SK-N-SH (cell line): ENCODE measurements at regions not wholly inside any gene's neighbourhood (a gene's known extent, or its start where the extent isn't known, plus 50 kb on each side); places are given as distances from the start of the nearest gene placed in this dataset.

Source experiments
- CTCF ChIA-PET: fragments of 300-600, 350-600 bp; formaldehyde crosslinking; extraction: SDS; loops from one replicate; lab custom pipeline; 2021; lab: Yijun Ruan, JAX
- POLR2A ChIA-PET: fragments of 350-600 bp; sonication (Branson Sonifier 250); formaldehyde crosslinking; extraction: SDS; loops from one replicate; lab custom pipeline; 2020; ENCODE audit warnings: antibody characterized with exemption, inconsistent platforms; lab: Yijun Ruan, JAX
- DNase-seq: peaks from one replicate; pipeline ENCODE4 v3.0.0; 2012
- H2AFZ ChIP-seq: fragments of 200-600 bp; sonication (generic); 2 replicates; pipeline ENCODE4 v1.8.1; 2016; ENCODE audit warnings: antibody characterized with exemption, mild to moderate bottlenecking, low read depth
- H3F3A ChIP-seq: fragments of 200-600 bp; sonication (generic); replicated peaks from 2 replicates; pipeline ENCODE3; 2016; ENCODE audit warnings: antibody characterized with exemption, mild to moderate bottlenecking; ENCODE audit not compliant: insufficient read depth
- H3K27ac ChIP-seq, 2 experiments: fragments of 200-500 bp in 1 of 2; fragments of 200-600 bp in 1 of 2; sonication (Bioruptor generic) in 1 of 2; sonication (generic), shearing (Covaris generic) in 1 of 2; 2 replicates each; pipeline versions ENCODE4 v1.5.1 to v1.6.1; 2014 to 2016; ENCODE audit warnings: low read depth in 2 of 2, inconsistent platforms in 1 of 2, low read length in 1 of 2, mild to moderate bottlenecking in 1 of 2, mixed read lengths in 1 of 2
- H3K27me3 ChIP-seq: fragments of 200-600 bp; sonication (generic), shearing (Covaris generic); 2 replicates; pipeline ENCODE4 v1.6.1; 2016; ENCODE audit warnings: mixed run types; ENCODE audit not compliant: insufficient read depth
- H3K36me3 ChIP-seq, 2 experiments: fragments of 200-500 bp in 1 of 2; fragments of 200-600 bp in 1 of 2; sonication (Bioruptor generic) in 1 of 2; sonication (generic) in 1 of 2; replicated peaks in 1 of 2; 2 replicates each; pipeline versions ENCODE3 to v1.5.1; 2014 to 2016; ENCODE audit warnings: low read length in 1 of 2, mild to moderate bottlenecking in 1 of 2; ENCODE audit not compliant: insufficient read depth in 2 of 2, control insufficient read depth in 1 of 2
- H3K4me1 ChIP-seq, 2 experiments: fragments of 200-500 bp in 1 of 2; fragments of 200-600 bp in 1 of 2; sonication (Bioruptor generic) in 1 of 2; sonication (generic), shearing (Covaris generic) in 1 of 2; 2 replicates each; pipeline versions ENCODE4 v1.5.1 to v1.6.1; 2014 to 2016; ENCODE audit warnings: low read depth in 1 of 2, low read length in 1 of 2, mixed run types in 1 of 2; ENCODE audit not compliant: insufficient read depth in 2 of 2, control insufficient read depth in 1 of 2
- H3K4me2 ChIP-seq: fragments of 200-600 bp; sonication (generic), shearing (Covaris generic); 2 replicates; pipeline ENCODE4 v1.6.1; 2017; ENCODE audit warnings: mixed run types
- H3K4me3 ChIP-seq, 2 experiments: fragments of 200-500 bp in 1 of 2; fragments of 200-600 bp in 1 of 2; sonication (Bioruptor generic) in 1 of 2; sonication (generic), shearing (Covaris generic) in 1 of 2; 2 replicates each; pipeline versions ENCODE4 v1.5.1 to v1.8.1; 2014 to 2016; ENCODE audit warnings: low read depth in 2 of 2, inconsistent platforms in 1 of 2, low read length in 1 of 2, mild to moderate bottlenecking in 1 of 2, mixed read lengths in 1 of 2, moderate library complexity in 1 of 2
- H3K79me2 ChIP-seq: fragments of 200-600 bp; sonication (generic); 2 replicates; pipeline ENCODE4 v1.8.1; 2017; ENCODE audit warnings: mild to moderate bottlenecking; ENCODE audit not compliant: insufficient read depth
- H3K9ac ChIP-seq: fragments of 200-600 bp; sonication (generic); 2 replicates; pipeline ENCODE4 v1.6.1; 2017; ENCODE audit warnings: mixed run types
- H3K9me2 ChIP-seq: fragments of 200-600 bp; sonication (generic); 2 replicates; pipeline ENCODE4 v1.6.1; 2017; ENCODE audit warnings: mixed run types
- H3K9me3 ChIP-seq: fragments of 200-600 bp; sonication (generic); 2 replicates; pipeline ENCODE4 v1.6.1; 2017; ENCODE audit warnings: mixed run types, mild to moderate bottlenecking, moderate library complexity
- H4K20me1 ChIP-seq: fragments of 200-600 bp; sonication (generic); 2 replicates; pipeline ENCODE4 v1.6.1; 2017; ENCODE audit warnings: mild to moderate bottlenecking, mixed run types; ENCODE audit not compliant: insufficient read depth
- CHD2 ChIP-seq: fragments of 150-350 bp; IDR thresholded peaks from 2 replicates; pipeline ENCODE4 v1.6.1; 2018; ENCODE audit warnings: low read length; ENCODE audit not compliant: partially characterized antibody
- CTCF ChIP-seq: fragments of 200-600 bp; sonication (generic); IDR thresholded peaks from 2 replicates; pipeline ENCODE4 v1.6.1; 2017; ENCODE audit warnings: antibody characterized with exemption, mild to moderate bottlenecking, moderate library complexity
- ELF1 ChIP-seq: IDR thresholded peaks from 2 replicates; pipeline ENCODE4 v1.4.0; 2012
- EZH2phosphoT487 ChIP-seq: fragments of 200-600 bp; sonication (generic); IDR thresholded peaks from 2 replicates; pipeline ENCODE4 v1.6.1; 2017; ENCODE audit warnings: low read depth, mixed run types, mild to moderate bottlenecking, antibody characterized with exemption, moderate library complexity, borderline replicate concordance
- FOXJ3 ChIP-seq: sonication (generic); formaldehyde crosslinking; IDR thresholded peaks from 2 replicates; pipeline ENCODE4 v1.5.1; 2020; ENCODE audit warnings: mild to moderate bottlenecking, missing genetic modification reagents
- FOXM1 ChIP-seq: IDR thresholded peaks from 2 replicates; pipeline ENCODE4 v1.4.0; 2012; ENCODE audit warnings: low read depth, mild to moderate bottlenecking
- GABPA ChIP-seq: IDR thresholded peaks from 2 replicates; pipeline ENCODE4 v1.4.0; 2012; ENCODE audit warnings: low read depth, mild to moderate bottlenecking
- IRF3 ChIP-seq: fragments of 150-350 bp; IDR thresholded peaks from 2 replicates; pipeline ENCODE4 v1.6.1; 2016; ENCODE audit warnings: mild to moderate bottlenecking, low read depth, low read length
- JUND ChIP-seq: IDR thresholded peaks from 2 replicates; pipeline ENCODE4 v1.4.0; 2012
- MEF2A ChIP-seq: IDR thresholded peaks from 2 replicates; pipeline ENCODE4 v1.4.0; 2012; ENCODE audit warnings: low read depth, borderline replicate concordance
- NRF1 ChIP-seq: IDR thresholded peaks from 2 replicates; pipeline ENCODE4 v1.6.1; 2012; ENCODE audit warnings: low read depth, mild to moderate bottlenecking, low read length
- PBX3 ChIP-seq: IDR thresholded peaks from 2 replicates; pipeline ENCODE4; 2012
- POLR2AphosphoS5 ChIP-seq: IDR thresholded peaks from 2 replicates; pipeline ENCODE4 v1.6.1; 2012; ENCODE audit warnings: low read depth, low read length
- RAD21 ChIP-seq: IDR thresholded peaks from 2 replicates; pipeline ENCODE4 v1.6.1; 2012; ENCODE audit warnings: mild to moderate bottlenecking, low read length
- RCOR1 ChIP-seq: fragments of 150-350 bp; IDR thresholded peaks from 2 replicates; pipeline ENCODE4 v1.6.1; 2017; ENCODE audit warnings: antibody characterized with exemption, low read length
- REST ChIP-seq: IDR thresholded peaks from 2 replicates; pipeline ENCODE4 v1.6.1; 2012; ENCODE audit warnings: mild to moderate bottlenecking, low read depth, low read length, moderate library complexity
- RFX5 ChIP-seq: IDR thresholded peaks from 2 replicates; pipeline ENCODE4 v1.6.1; 2012; ENCODE audit warnings: mild to moderate bottlenecking, improper control_type of control experiment, low read length
- SMC3 ChIP-seq: IDR thresholded peaks from 2 replicates; pipeline ENCODE4 v1.6.1; 2012; ENCODE audit warnings: low read depth, low read length, improper control_type of control experiment
- TAF1 ChIP-seq: IDR thresholded peaks from 2 replicates; pipeline ENCODE4 v1.6.1; 2012; ENCODE audit warnings: low read depth, mild to moderate bottlenecking, low read length, moderate library complexity, borderline replicate concordance
- TCF12 ChIP-seq: IDR thresholded peaks from 2 replicates; pipeline ENCODE4 v1.4.0; 2012
- USF2 ChIP-seq: fragments of 150-350 bp; IDR thresholded peaks from 2 replicates; pipeline ENCODE4 v1.6.1; 2017; ENCODE audit warnings: antibody characterized with exemption, low read length, low read depth, borderline replicate concordance
- YY1 ChIP-seq: IDR thresholded peaks from 2 replicates; pipeline ENCODE4 v1.4.0; 2012; ENCODE audit warnings: low read depth, mild to moderate bottlenecking
- ZBTB33 ChIP-seq: IDR thresholded peaks from 2 replicates; pipeline ENCODE4 v1.4.0; 2012; ENCODE audit warnings: low read depth, borderline replicate concordance
- WGBS: methylation state at CpG from one replicate; pipeline ENCODE4 v1.1.6; 2017; ENCODE audit warnings: low lambda C conversion rate; 5-methylcytosine and 5-hydroxymethylcytosine counted together

- Histone ChIP-seq H3K4me3 (no peak overlapping the region), H3K79me2 (no peaks in the 10 kb centered on the region), H3K4me2 (no peak overlapping the region), H3F3A (no peaks in the 10 kb centered on the region), H3K4me1 (peaks cover 0 to 20% of the 10 kb centered on the region in 2 experiments; a peak in 2 of 4 replicates), H3K9me3 (no peaks in the 10 kb centered on the region), H3K27ac (peak overlapping the region in 1 of 2 experiments; percentile 98; a peak in 2 of 4 replicates), H3K27me3 (no peaks in the 10 kb centered on the region), H4K20me1 (no peaks in the 10 kb centered on the region), H3K9me2 (no peaks in the 10 kb centered on the region), H3K9ac (no peak overlapping the region), H3K36me3 (no peaks in the 10 kb centered on the region), H2AFZ (no peak overlapping the region)
- peak; percentile 8 for DNase-seq
- ChIA-PET POLR2A (interaction anchor here (0.6 to 4.3 kb wide), 3 partner anchors 220 to 1367 kb away, joined by 3 to 46 read pairs (median 3); no protein-coding TSS in a partner anchor), CTCF (interaction anchor here (1.1 to 4.7 kb wide), 3 partner anchors 186 to 222 kb away, joined by 3 to 54 read pairs (median 17); no protein-coding TSS in a partner anchor)
- WGBS = 45% methylated on average over 6 of the region's 6 CpGs
- TF ChIP-seq POLR2AphosphoS5 = no peak
- TF ChIP-seq PBX3 = no peak
- TF ChIP-seq REST = no peak
- no peak for TF ChIP-seq GABPA
- TF ChIP-seq RFX5 = no peak
- TF ChIP-seq IRF3 = no peak
- no peak for TF ChIP-seq CTCF
- 0 out of 2 replicates have a peak, but pooled peaks have one; percentile 42 for TF ChIP-seq FOXJ3 (CRISPR knock-in tag)
- TF ChIP-seq FOXM1 = no peak
- peak; percentile 29; the same call in 1 of the 2 replicates for TF ChIP-seq RAD21
- TF ChIP-seq ELF1 = no peak
- no peak for TF ChIP-seq EZH2phosphoT487
- peak; percentile 13; the same call in 1 of the 2 replicates for TF ChIP-seq RCOR1
- TF ChIP-seq TCF12 = no peak
- TF ChIP-seq YY1 = no peak
- no peak for TF ChIP-seq SMC3
- TF ChIP-seq CHD2 = peak; percentile 20
- no peak for TF ChIP-seq MEF2A
- no peak for TF ChIP-seq NRF1
- TF ChIP-seq USF2 = no peak
- no peak for TF ChIP-seq ZBTB33
- TF ChIP-seq JUND = no peak
- no peak for TF ChIP-seq TAF1
Measured at GRCh38 chr5:51188001-51188591, 195.2 kb upstream of the ISL1 start.
